Heart right ventricle (tissue), 2 donors: ENCODE measurements at regions not wholly inside any gene's neighbourhood (a gene's known extent, or its start where the extent isn't known, plus 50 kb on each side); places are given as distances from the start of the nearest gene placed in this dataset.

ENCODE experiments used
- microRNA-seq, 2 donors: library from miRNA; unstranded; fragments of <30 nt; microRNA quantifications; one replicate each; pipeline ENCODE4 v1.2.0, GENCODE V29; 2021
- donor health status: DM: no; HTN: no; CAD: no.
- donor health status: DM: yes; HTN: yes; CAD: no.

Small RNAs in the stretch of these regions (microRNA-seq; reads per million reads assigned to microRNA genes)
- gene MIR516B2, result 0 to 0.60 reads per million in 2 donors
- gene MIR517A, result 0 reads per million in 2 donors
- 0 reads per million in 2 donors for gene MIR517B
- gene MIR518B, result 8.7 to 21.5 reads per million in 2 donors
- 6.1 to 12.6 reads per million in 2 donors for gene MIR518C
- 1.5 to 2.4 reads per million in 2 donors for gene MIR518E
- gene MIR518F, result 15.6 to 17.9 reads per million in 2 donors
- 2.0 to 7.8 reads per million in 2 donors for gene MIR519D
- gene MIR520B, result 0 reads per million in 2 donors
- 0 reads per million in 2 donors for gene MIR520C
- gene MIR520D, result 3.6 to 5.1 reads per million in 2 donors
- 4.8 to 8.2 reads per million in 2 donors for gene MIR520G
- 0 reads per million in 2 donors for gene MIR521-2
- gene MIR523, result 4.1 to 5.4 reads per million in 2 donors
- 0 to 2.0 reads per million in 2 donors for gene MIR524
- gene MIR525, result 2.0 to 2.4 reads per million in 2 donors
- 0.60 to 4.1 reads per million in 2 donors for gene MIR526A1
- 0 reads per million in 2 donors for gene MIR526A2
